ENCODE measurements at regions not wholly inside any gene's neighbourhood (a gene's known extent, or its start where the extent isn't known, plus 50 kb on each side); places are given as distances from the start of the nearest gene placed in this dataset.
A peak's percentile ranks its signal among the peaks of the same experiment; 100 is the strongest.

DNA sequence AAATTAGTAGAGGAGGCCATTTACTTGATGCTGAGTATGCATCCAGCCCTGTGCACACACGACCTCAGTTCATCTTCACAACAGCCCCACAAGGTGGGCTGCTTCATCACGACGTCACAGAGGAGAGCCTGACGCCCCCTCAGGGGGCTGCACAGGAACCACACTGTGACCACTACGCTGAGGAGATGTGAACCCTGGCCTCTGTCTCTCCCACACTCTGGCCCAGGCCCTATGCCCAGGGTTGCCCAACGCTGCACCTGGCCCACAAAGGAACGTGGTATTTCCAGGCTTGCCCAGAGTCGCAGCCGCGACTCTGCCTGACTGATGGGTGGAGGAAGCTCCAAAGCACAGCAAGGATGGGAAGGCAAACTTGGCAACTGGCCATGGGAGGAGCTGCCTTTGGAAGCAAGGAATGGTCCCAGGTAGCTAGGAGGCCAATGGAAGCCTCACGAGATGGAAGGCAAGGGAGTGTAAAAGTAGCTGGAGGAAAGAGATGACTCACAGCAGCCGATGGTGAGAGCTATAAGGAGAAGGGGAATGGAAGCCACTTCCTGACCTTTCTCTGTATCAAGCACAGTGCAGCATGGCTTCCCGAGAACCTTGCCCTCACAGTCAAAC, 226.0 kb downstream of the KLF13 start:
- no peak overlapping the region for H3K4me2 ChIP-seq (ENCODE audit: low read length)
- no peak overlapping the region for H3K27ac Mint-ChIP-seq (ENCODE audit: unreplicated experiment)
- H4K20me1 ChIP-seq (ENCODE audit: insufficient read depth, low read length) = no peaks in the 10 kb centered on the region
- H2AFZ ChIP-seq (ENCODE audit: low read depth, low read length) = peak overlapping the region; percentile 34
- H3K36me3 Mint-ChIP-seq (ENCODE audit: low read depth, unreplicated experiment) = no peaks in the 10 kb centered on the region
- TF ChIP-seq, protein P1, sequence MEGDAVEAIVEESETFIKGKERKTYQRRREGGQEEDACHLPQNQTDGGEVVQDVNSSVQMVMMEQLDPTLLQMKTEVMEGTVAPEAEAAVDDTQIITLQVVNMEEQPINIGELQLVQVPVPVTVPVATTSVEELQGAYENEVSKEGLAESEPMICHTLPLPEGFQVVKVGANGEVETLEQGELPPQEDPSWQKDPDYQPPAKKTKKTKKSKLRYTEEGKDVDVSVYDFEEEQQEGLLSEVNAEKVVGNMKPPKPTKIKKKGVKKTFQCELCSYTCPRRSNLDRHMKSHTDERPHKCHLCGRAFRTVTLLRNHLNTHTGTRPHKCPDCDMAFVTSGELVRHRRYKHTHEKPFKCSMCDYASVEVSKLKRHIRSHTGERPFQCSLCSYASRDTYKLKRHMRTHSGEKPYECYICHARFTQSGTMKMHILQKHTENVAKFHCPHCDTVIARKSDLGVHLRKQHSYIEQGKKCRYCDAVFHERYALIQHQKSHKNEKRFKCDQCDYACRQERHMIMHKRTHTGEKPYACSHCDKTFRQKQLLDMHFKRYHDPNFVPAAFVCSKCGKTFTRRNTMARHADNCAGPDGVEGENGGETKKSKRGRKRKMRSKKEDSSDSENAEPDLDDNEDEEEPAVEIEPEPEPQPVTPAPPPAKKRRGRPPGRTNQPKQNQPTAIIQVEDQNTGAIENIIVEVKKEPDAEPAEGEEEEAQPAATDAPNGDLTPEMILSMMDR (IDR thresholded peaks at IDR 0.05; ENCODE audit: insufficient read depth, low read depth, low read length) = no peak
- TF ChIP-seq EZH2 (IDR thresholded peaks at IDR 0.05; ENCODE audit: insufficient read depth, low read length) = no peak
- H3K27me3 Mint-ChIP-seq (ENCODE audit: low read depth, unreplicated experiment) = peaks cover 17% of the 10 kb centered on the region
- DNase-seq (ENCODE audit: low read depth) (peak; percentile 2), FAIRE-seq (no peak)
- H3K4me1 ChIP-seq (ENCODE audit: insufficient read depth, low read length) = peaks cover 4% of the 10 kb centered on the region
- peaks cover 2% of the 10 kb centered on the region for H3K4me1 Mint-ChIP-seq (ENCODE audit: low read depth, unreplicated experiment)
- H3K36me3 ChIP-seq (ENCODE audit: insufficient read depth, low read length) = no peaks in the 10 kb centered on the region
- H3K9me3 Mint-ChIP-seq (ENCODE audit: unreplicated experiment) = peaks cover 4% of the 10 kb centered on the region
- H3K9me3 ChIP-seq (ENCODE audit: insufficient read depth, low read depth, low read length) = no peaks in the 10 kb centered on the region
- no peak overlapping the region for H3K27ac ChIP-seq (ENCODE audit: low read depth, low read length)
- no peaks in the 10 kb centered on the region for H3K79me2 ChIP-seq (ENCODE audit: insufficient read depth, low read length)
- H3K27me3 ChIP-seq (ENCODE audit: insufficient read depth, low read length) = no peaks in the 10 kb centered on the region
- no peak overlapping the region for H3K4me3 Mint-ChIP-seq (ENCODE audit: unreplicated experiment)
- no peak overlapping the region for H3K4me3 ChIP-seq (ENCODE audit: insufficient read depth, low read depth, low read length)
- H3K9ac ChIP-seq (ENCODE audit: low read length) = no peak overlapping the region

DNA sequence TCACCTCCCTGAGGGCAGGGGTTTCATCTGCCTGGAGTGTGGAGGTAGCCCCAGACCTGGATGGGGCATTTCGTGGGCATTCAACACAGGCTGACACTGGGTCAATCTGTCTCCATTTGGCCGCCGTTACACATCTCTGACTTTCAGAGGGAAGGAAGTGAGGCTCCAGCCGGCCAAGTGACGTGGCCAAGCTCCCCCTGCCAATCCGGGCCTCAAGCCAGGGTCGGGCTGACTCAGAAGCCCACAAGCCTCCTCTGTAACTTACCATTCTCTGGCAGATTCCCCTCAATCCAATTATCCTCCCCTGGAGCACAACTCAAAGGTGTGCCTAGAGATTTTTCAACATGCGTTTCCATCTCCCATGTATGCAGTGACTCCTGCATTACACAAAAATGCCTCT, 227.6 kb downstream of the KLF13 start:
- no peak overlapping the region for H3K4me3 Mint-ChIP-seq (ENCODE audit: unreplicated experiment)

DNA sequence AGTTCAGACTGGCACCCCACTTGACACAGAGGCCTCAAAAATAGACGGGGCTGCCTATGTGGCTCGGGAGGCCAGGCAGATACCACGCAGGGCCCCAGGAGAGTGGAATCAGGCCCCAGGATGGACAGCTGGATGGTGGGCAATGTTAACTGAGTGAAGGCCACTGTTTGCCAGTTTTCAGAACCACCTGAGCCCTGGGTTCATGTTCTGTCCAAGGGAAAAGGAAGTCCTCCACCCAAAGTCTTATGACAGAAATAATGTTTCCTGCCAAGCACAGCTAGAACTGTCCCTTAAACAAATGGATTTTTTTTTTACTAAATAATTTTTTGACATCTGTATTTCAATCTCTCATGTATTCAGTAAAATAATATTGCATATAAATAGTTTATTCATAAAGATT, 228.4 kb downstream of the KLF13 start:
- no peak overlapping the region for H3K4me3 ChIP-seq (ENCODE audit: insufficient read depth, low read depth, low read length)
- no peaks in the 10 kb centered on the region for H3K79me2 ChIP-seq (ENCODE audit: insufficient read depth, low read length)
- TF ChIP-seq, protein P1 (IDR thresholded peaks at IDR 0.05; ENCODE audit: insufficient read depth, low read depth, low read length) = no peak
- no peak for TF ChIP-seq EZH2 (IDR thresholded peaks at IDR 0.05; ENCODE audit: insufficient read depth, low read length)
- no peaks in the 10 kb centered on the region for H3K27me3 ChIP-seq (ENCODE audit: insufficient read depth, low read length)
- Mint-ChIP-seq H3K9me3 (ENCODE audit: unreplicated experiment) (peaks cover 4% of the 10 kb centered on the region), H3K27me3 (ENCODE audit: low read depth, unreplicated experiment) (peaks cover 9% of the 10 kb centered on the region), H3K4me3 (ENCODE audit: unreplicated experiment) (no peak overlapping the region), H3K36me3 (ENCODE audit: low read depth, unreplicated experiment) (no peaks in the 10 kb centered on the region), H3K4me1 (ENCODE audit: low read depth, unreplicated experiment) (peaks cover 6% of the 10 kb centered on the region), H3K27ac (ENCODE audit: unreplicated experiment) (no peak overlapping the region)
- H3K4me1 ChIP-seq (ENCODE audit: insufficient read depth, low read length) = peaks cover 4% of the 10 kb centered on the region
- no peak overlapping the region for H3K4me2 ChIP-seq (ENCODE audit: low read length)
- H2AFZ ChIP-seq (ENCODE audit: low read depth, low read length) = no peak overlapping the region
- H3K9me3 ChIP-seq (ENCODE audit: insufficient read depth, low read depth, low read length) = no peaks in the 10 kb centered on the region
- H3K27ac ChIP-seq (ENCODE audit: low read depth, low read length) = no peak overlapping the region
- DNase-seq (ENCODE audit: low read depth) (no peak), FAIRE-seq (no peak)
- no peaks in the 10 kb centered on the region for H3K36me3 ChIP-seq (ENCODE audit: insufficient read depth, low read length)
- no peak overlapping the region for H3K9ac ChIP-seq (ENCODE audit: low read length)
- H4K20me1 ChIP-seq (ENCODE audit: insufficient read depth, low read length) = no peaks in the 10 kb centered on the region

More for the DNA sequence above, 227.6 kb downstream of the KLF13 start:
- no peaks in the 10 kb centered on the region for H3K36me3 ChIP-seq (ENCODE audit: insufficient read depth, low read length)
- H3K27me3 ChIP-seq (ENCODE audit: insufficient read depth, low read length) = no peaks in the 10 kb centered on the region
- H3K9me3 ChIP-seq (ENCODE audit: insufficient read depth, low read depth, low read length) = no peaks in the 10 kb centered on the region
- Mint-ChIP-seq H3K9me3 (ENCODE audit: unreplicated experiment) (peaks cover 4% of the 10 kb centered on the region), H3K4me1 (ENCODE audit: low read depth, unreplicated experiment) (peaks cover 2% of the 10 kb centered on the region), H3K27me3 (ENCODE audit: low read depth, unreplicated experiment) (peaks cover 11% of the 10 kb centered on the region), H3K36me3 (ENCODE audit: low read depth, unreplicated experiment) (no peaks in the 10 kb centered on the region), H3K27ac (ENCODE audit: unreplicated experiment) (no peak overlapping the region)
- no peak overlapping the region for H3K4me3 ChIP-seq (ENCODE audit: insufficient read depth, low read depth, low read length)
- peak overlapping the region; percentile 91 for H2AFZ ChIP-seq (ENCODE audit: low read depth, low read length)
- peak overlapping the region; percentile 23 for H3K9ac ChIP-seq (ENCODE audit: low read length)
- H3K79me2 ChIP-seq (ENCODE audit: insufficient read depth, low read length) = no peaks in the 10 kb centered on the region
- peaks cover 4% of the 10 kb centered on the region for H3K4me1 ChIP-seq (ENCODE audit: insufficient read depth, low read length)
- peak overlapping the region; percentile 45 for H3K4me2 ChIP-seq (ENCODE audit: low read length)
- H4K20me1 ChIP-seq (ENCODE audit: insufficient read depth, low read length) = no peaks in the 10 kb centered on the region
- FAIRE-seq (peak; percentile 79), DNase-seq (ENCODE audit: low read depth) (peak; percentile 88)
- TF ChIP-seq, protein P1 (IDR thresholded peaks at IDR 0.05; ENCODE audit: insufficient read depth, low read depth, low read length) = no peak
- no peak for TF ChIP-seq EZH2 (IDR thresholded peaks at IDR 0.05; ENCODE audit: insufficient read depth, low read length)
- H3K27ac ChIP-seq (ENCODE audit: low read depth, low read length) = peak overlapping the region; percentile 58
